H9 (cell line): ENCODE measurements at regions not wholly inside any gene's neighbourhood (a gene's known extent, or its start where the extent isn't known, plus 50 kb on each side); places are given as distances from the start of the nearest gene placed in this dataset.

Experiments
- DNase-seq: peaks from one replicate; pipeline ENCODE4 v3.0.0-alpha.2; 2017
- H2AFZ ChIP-seq: one replicate; pipeline ENCODE4 v1.6.1; 2013; ENCODE audit warnings: mild to moderate bottlenecking, low read length, control low read depth, moderate library complexity
- H2AK5ac ChIP-seq: 2 replicates; pipeline ENCODE4 v1.6.1; 2013; ENCODE audit warnings: low read length, control low read depth, mixed read lengths; ENCODE audit not compliant: insufficient read length
- H2BK120ac ChIP-seq: one replicate; pipeline ENCODE4 v1.6.1; 2013; ENCODE audit warnings: low read depth, mild to moderate bottlenecking, low read length, control low read depth, inconsistent platforms; ENCODE audit not compliant: poor library complexity, severe bottlenecking
- H2BK12ac ChIP-seq: 2 replicates; pipeline ENCODE4 v1.6.1; 2013; ENCODE audit warnings: low read length, control low read depth, mixed read lengths, low read depth; ENCODE audit not compliant: insufficient read length
- H2BK15ac ChIP-seq: 2 replicates; pipeline ENCODE4 v1.6.1; 2013; ENCODE audit warnings: low read depth, low read length, control low read depth
- H2BK20ac ChIP-seq: one replicate; pipeline ENCODE4 v1.6.1; 2013; ENCODE audit warnings: low read depth, mild to moderate bottlenecking, low read length, control low read depth, inconsistent platforms; ENCODE audit not compliant: poor library complexity, severe bottlenecking
- H2BK5ac ChIP-seq: 2 replicates; pipeline ENCODE4 v1.6.1; 2013; ENCODE audit warnings: low read length, control low read depth, mixed read lengths; ENCODE audit not compliant: insufficient read length
- H3K14ac ChIP-seq: 2 replicates; pipeline ENCODE4 v1.6.1; 2013; ENCODE audit warnings: low read length, control low read depth; ENCODE audit not compliant: insufficient read depth
- H3K18ac ChIP-seq: 2 replicates; pipeline ENCODE4 v1.6.1; 2013; ENCODE audit warnings: low read depth, mild to moderate bottlenecking, mixed read lengths, low read length, control low read depth; ENCODE audit not compliant: insufficient read length
- H3K23ac ChIP-seq: 2 replicates; pipeline ENCODE4 v1.6.1; 2013; ENCODE audit warnings: low read length, control low read depth, mixed read lengths, low read depth; ENCODE audit not compliant: insufficient read length
- H3K23me2 ChIP-seq: 2 replicates; pipeline ENCODE4 v1.6.1; 2013; ENCODE audit warnings: low read depth, mild to moderate bottlenecking, mixed read lengths, low read length, control low read depth; ENCODE audit not compliant: insufficient read length, poor library complexity, severe bottlenecking
- H3K27ac ChIP-seq: 2 replicates; pipeline ENCODE4 v1.5.1; 2013; ENCODE audit warnings: low read length, control low read depth, mixed read lengths, low read depth; ENCODE audit not compliant: insufficient read length
- H3K27me3 ChIP-seq: 2 replicates; pipeline ENCODE4 v1.6.1; 2013; ENCODE audit warnings: low read length, control low read depth, inconsistent platforms; ENCODE audit not compliant: insufficient read depth
- H3K4ac ChIP-seq: 2 replicates; pipeline ENCODE4 v1.6.1; 2013; ENCODE audit warnings: low read depth, mild to moderate bottlenecking, control low read depth, inconsistent platforms, low read length, moderate library complexity
- H3K4me1 ChIP-seq: 2 replicates; pipeline ENCODE4 v1.6.1; 2013; ENCODE audit warnings: low read length, control low read depth, inconsistent platforms; ENCODE audit not compliant: insufficient read depth
- H3K4me2 ChIP-seq: 2 replicates; pipeline ENCODE4 v1.6.1; 2013; ENCODE audit warnings: low read length, control low read depth, mixed read lengths; ENCODE audit not compliant: insufficient read length, insufficient read depth
- H3K56ac ChIP-seq: 2 replicates; pipeline ENCODE4 v1.6.1; 2013; ENCODE audit warnings: low read depth, mild to moderate bottlenecking, mixed read lengths, low read length, control low read depth; ENCODE audit not compliant: insufficient read length
- H3K79me1 ChIP-seq: 2 replicates; pipeline ENCODE4 v1.6.1; 2013; ENCODE audit warnings: low read depth, mild to moderate bottlenecking, moderate library complexity, low read length, control low read depth, inconsistent platforms; ENCODE audit not compliant: insufficient read depth, poor library complexity, severe bottlenecking
- H3K79me2 ChIP-seq: 2 replicates; pipeline ENCODE4 v1.6.1; 2013; ENCODE audit warnings: low read length, control low read depth, inconsistent platforms; ENCODE audit not compliant: insufficient read depth
- H3K9ac ChIP-seq: 2 replicates; pipeline ENCODE4 v1.6.1; 2013; ENCODE audit warnings: low read length, control low read depth, mixed read lengths; ENCODE audit not compliant: insufficient read length; ENCODE audit errors: extremely low read depth
- H3K9me3 ChIP-seq: one replicate; pipeline ENCODE4 v1.6.1; 2013; ENCODE audit warnings: low read depth, low read length, inconsistent platforms; ENCODE audit not compliant: control insufficient read depth
- H3T11ph ChIP-seq: one replicate; pipeline ENCODE4 v1.6.1; 2013; ENCODE audit warnings: mild to moderate bottlenecking, low read length, control low read depth, inconsistent platforms
- H4K20me1 ChIP-seq: one replicate; pipeline ENCODE4 v1.6.1; 2013; ENCODE audit not compliant: control insufficient read depth, insufficient read length, insufficient read depth
- H4K5ac ChIP-seq: 2 replicates; pipeline ENCODE4 v1.6.1; 2013; ENCODE audit warnings: low read depth, mild to moderate bottlenecking, mixed read lengths, low read length, control low read depth; ENCODE audit not compliant: insufficient read length
- H4K8ac ChIP-seq: replicated peaks from 2 replicates; pipeline ENCODE4 v1.6.1; 2013; ENCODE audit warnings: low read length, control low read depth, mixed read lengths, low read depth; ENCODE audit not compliant: insufficient read length
- H4K91ac ChIP-seq: 2 replicates; pipeline ENCODE4 v1.6.1; 2013; ENCODE audit warnings: low read depth, mild to moderate bottlenecking, moderate library complexity, mixed read lengths, low read length, control low read depth; ENCODE audit not compliant: insufficient read length
- H3K27ac Mint-ChIP-seq, 3 experiments: 2 replicates in 2 of 3; 3 replicates in 1 of 3; pipeline ENCODE4 v1.8.0; 2020 to 2021; ENCODE audit warnings: mixed read lengths in 3 of 3, mild to moderate bottlenecking in 1 of 3, moderate library complexity in 1 of 3
- H3K27me3 Mint-ChIP-seq: 2 replicates; pipeline ENCODE4 v1.8.0; 2021; ENCODE audit warnings: low read depth, mild to moderate bottlenecking, moderate library complexity, mixed read lengths
- H3K36me3 Mint-ChIP-seq, 3 experiments: 2 replicates in 2 of 3; 3 replicates in 1 of 3; pipeline ENCODE4 v1.8.0; 2020 to 2021; ENCODE audit warnings: low read depth in 3 of 3, mixed read lengths in 3 of 3; ENCODE audit not compliant: insufficient read depth in 1 of 3
- H3K4me1 Mint-ChIP-seq, 2 experiments: 2 replicates each; pipeline ENCODE4 v1.8.0; 2020; ENCODE audit warnings: mixed read lengths in 2 of 2
- H3K4me3 Mint-ChIP-seq, 2 experiments: 2 replicates in 1 of 2; 3 replicates in 1 of 2; pipeline ENCODE4 v1.8.0; 2020 to 2021; ENCODE audit warnings: mild to moderate bottlenecking in 2 of 2, mixed read lengths in 2 of 2, moderate library complexity in 1 of 2
- H3K9me3 Mint-ChIP-seq, 2 experiments: 2 replicates in 1 of 2; 3 replicates in 1 of 2; pipeline ENCODE4 v1.8.0; 2020; ENCODE audit warnings: mild to moderate bottlenecking in 2 of 2, mixed read lengths in 2 of 2, moderate library complexity in 1 of 2
- WGBS: extraction: QIAGEN DNeasy Blood & Tissue Kit; methylation state at CpG from one replicate; pipeline ENCODE4 v1.1.7; 2013; ENCODE audit warnings: missing lambda C conversion rate, low lambda C conversion rate, mixed read lengths; ENCODE audit not compliant: insufficient read length; ENCODE audit errors: extremely low coverage; 5-methylcytosine and 5-hydroxymethylcytosine counted together
- TF ChIP-seq, protein P1 (sequence below): fragments of 200-600 bp; sonication (generic); conservative IDR thresholded peaks from 3 replicates; pipeline ENCODE4 v1.8.0; 2021; ENCODE audit warnings: antibody characterized with exemption, mild to moderate bottlenecking

GRCh38 chr14:86604561-86604960, 1074.6 kb downstream of the FLRT2 start:
- TF ChIP-seq, protein P1, sequence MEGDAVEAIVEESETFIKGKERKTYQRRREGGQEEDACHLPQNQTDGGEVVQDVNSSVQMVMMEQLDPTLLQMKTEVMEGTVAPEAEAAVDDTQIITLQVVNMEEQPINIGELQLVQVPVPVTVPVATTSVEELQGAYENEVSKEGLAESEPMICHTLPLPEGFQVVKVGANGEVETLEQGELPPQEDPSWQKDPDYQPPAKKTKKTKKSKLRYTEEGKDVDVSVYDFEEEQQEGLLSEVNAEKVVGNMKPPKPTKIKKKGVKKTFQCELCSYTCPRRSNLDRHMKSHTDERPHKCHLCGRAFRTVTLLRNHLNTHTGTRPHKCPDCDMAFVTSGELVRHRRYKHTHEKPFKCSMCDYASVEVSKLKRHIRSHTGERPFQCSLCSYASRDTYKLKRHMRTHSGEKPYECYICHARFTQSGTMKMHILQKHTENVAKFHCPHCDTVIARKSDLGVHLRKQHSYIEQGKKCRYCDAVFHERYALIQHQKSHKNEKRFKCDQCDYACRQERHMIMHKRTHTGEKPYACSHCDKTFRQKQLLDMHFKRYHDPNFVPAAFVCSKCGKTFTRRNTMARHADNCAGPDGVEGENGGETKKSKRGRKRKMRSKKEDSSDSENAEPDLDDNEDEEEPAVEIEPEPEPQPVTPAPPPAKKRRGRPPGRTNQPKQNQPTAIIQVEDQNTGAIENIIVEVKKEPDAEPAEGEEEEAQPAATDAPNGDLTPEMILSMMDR, result no peak
- H2AFZ ChIP-seq, result no peak overlapping the region
- H4K8ac ChIP-seq, result no peak overlapping the region
- no peak overlapping the region for H3T11ph ChIP-seq
- no peak overlapping the region for H2BK12ac ChIP-seq
- no peak overlapping the region for H3K27ac ChIP-seq
- H3K27me3 ChIP-seq, result no peaks in the 10 kb centered on the region
- no peak overlapping the region for H2AK5ac ChIP-seq
- H2BK15ac ChIP-seq, result no peak overlapping the region
- H3K9ac ChIP-seq, result no peak overlapping the region
- no peaks in the 10 kb centered on the region for H3K23me2 ChIP-seq
- no peak overlapping the region for H2BK120ac ChIP-seq
- no peak overlapping the region for H3K56ac ChIP-seq
- H2BK5ac ChIP-seq, result no peak overlapping the region
- no peaks in the 10 kb centered on the region for H3K4me1 ChIP-seq
- H3K4me3 Mint-ChIP-seq, result no peak overlapping the region
- no peak overlapping the region for H2BK20ac ChIP-seq
- no peaks in the 10 kb centered on the region for H3K79me2 ChIP-seq
- no peak overlapping the region for H4K5ac ChIP-seq
- H3K27ac Mint-ChIP-seq, result no peak overlapping the region
- no peak overlapping the region for H3K18ac ChIP-seq
- H3K4me1 Mint-ChIP-seq, result no peaks in the 10 kb centered on the region
- no peak overlapping the region for H3K4ac ChIP-seq
- H4K20me1 ChIP-seq, result no peaks in the 10 kb centered on the region
- no peaks in the 10 kb centered on the region for H3K36me3 Mint-ChIP-seq
- no peak for DNase-seq
- no peaks in the 10 kb centered on the region for H3K27me3 Mint-ChIP-seq
- no peak overlapping the region for H4K91ac ChIP-seq
- WGBS, result no CpG with 5 or more reads among the region's 2 CpGs
- H3K23ac ChIP-seq, result no peak overlapping the region
- H3K9me3 ChIP-seq, result no peaks in the 10 kb centered on the region
- no peaks in the 10 kb centered on the region for H3K79me1 ChIP-seq
- no peak overlapping the region for H3K4me2 ChIP-seq
- H3K14ac ChIP-seq, result no peak overlapping the region
- peaks cover 0 to 3% of the 10 kb centered on the region in 2 experiments; a peak in 1 of 5 replicates for H3K9me3 Mint-ChIP-seq
